Kidney (tissue), 13 donors: ENCODE measurements at regions not wholly inside any gene's neighbourhood (a gene's known extent, or its start where the extent isn't known, plus 50 kb on each side); places are given as distances from the start of the nearest gene placed in this dataset.

Experiments used
- DNase-seq, 5 donors: peaks; one replicate each; pipeline ENCODE4 v3.0.0-alpha.2; 2013 to 2020
- FAIRE-seq: peaks from 2 replicates; lab custom pipeline; 2012; peaks lifted over from hg19 to GRCh38; lab: Jason Lieb, UNC
- H3K27ac ChIP-seq, 2 donors: one replicate each; pipeline ENCODE4 v1.7.0; 2013; ENCODE audit warnings: low read depth in 2 of 2, low read length in 2 of 2, inconsistent platforms in 1 of 2
- H3K27me3 ChIP-seq: one replicate; pipeline ENCODE4 v1.7.1; 2013; ENCODE audit warnings: low read length, inconsistent platforms; ENCODE audit not compliant: control insufficient read depth, insufficient read depth
- H3K36me3 ChIP-seq, 3 donors: one replicate each; pipeline versions ENCODE4 v1.7.0 to v1.7.1; 2013; ENCODE audit warnings: low read length in 3 of 3, control low read depth in 1 of 3, inconsistent platforms in 1 of 3; ENCODE audit not compliant: insufficient read depth in 3 of 3, control insufficient read depth in 2 of 3
- H3K4me1 ChIP-seq, 3 donors: one replicate each; pipeline versions ENCODE4 v1.7.0 to v1.7.1; 2013; ENCODE audit warnings: low read length in 3 of 3, inconsistent platforms in 1 of 3, low read depth in 1 of 3; ENCODE audit not compliant: control insufficient read depth in 2 of 3, insufficient read depth in 2 of 3
- H3K4me3 ChIP-seq, 3 donors: one replicate each; pipeline versions ENCODE4 v1.7.0 to v1.8.1; 2013; ENCODE audit warnings: low read length in 3 of 3, control low read depth in 1 of 3, inconsistent platforms in 1 of 3
- H3K9ac ChIP-seq, 3 donors: one replicate each; pipeline versions ENCODE4 v1.7.0 to v1.7.1; 2013; ENCODE audit warnings: low read length in 3 of 3, control low read depth in 1 of 3, inconsistent platforms in 1 of 3
- H3K9me3 ChIP-seq, 3 donors: one replicate each; pipeline versions ENCODE4 v1.7.0 to v1.7.1; 2013; ENCODE audit warnings: low read length in 3 of 3, control low read depth in 1 of 3, inconsistent platforms in 1 of 3; ENCODE audit not compliant: control insufficient read depth in 2 of 3, insufficient read depth in 1 of 3
- intact Hi-C: fragments of 100-400 bp; cut with DNase I; formaldehyde crosslinking; loops from one replicate; pipeline ENCODE4 v1.11.1; 2022
- TF ChIP-seq, protein P1 (sequence below): IDR thresholded peaks from 3 replicates; pipeline ENCODE4 v1.5.1; 2012; ENCODE audit warnings: mild to moderate bottlenecking, moderate library complexity, borderline replicate concordance; ENCODE audit not compliant: insufficient read depth; ENCODE audit errors: extremely low read depth
- donor health status: control.
- donor health status: control.
- donor health status: control.
- donor health status: control.
- donor health status: control.
- donor health status: DM: yes; HTN: yes; CAD: no.
- donor health status: Normal renal cell carcinoma (clear cell type).

DNA sequence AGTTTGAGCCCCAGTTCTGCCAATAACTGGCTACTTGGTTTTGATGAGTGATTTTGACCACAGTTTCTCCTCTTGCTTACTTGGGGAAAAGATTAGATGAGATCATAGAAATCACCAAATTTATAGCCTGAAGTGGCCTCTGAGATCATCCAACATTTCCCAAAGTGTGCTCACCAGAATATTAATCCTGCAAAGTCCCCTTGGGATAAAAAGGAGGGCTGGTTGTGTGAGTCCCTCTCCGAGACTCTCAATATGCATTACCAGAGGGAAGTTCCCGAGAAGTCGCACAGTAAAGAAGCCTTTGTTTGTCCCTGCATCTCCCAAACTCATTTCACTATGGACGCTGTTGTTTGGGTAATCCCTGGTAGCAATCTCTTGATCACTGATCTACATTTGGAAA lies 88.4 kb upstream of the ADRA1B start:
- no peaks in the 10 kb centered on the region for H3K36me3 ChIP-seq
- no peak overlapping the region for H3K9ac ChIP-seq
- no peak overlapping the region for H3K27ac ChIP-seq
- H3K4me1 ChIP-seq = peaks cover 0 to 4% (median 0%) of the 10 kb centered on the region in 3 donors
- DNase-seq (no peak), FAIRE-seq (no peak)
- H3K4me3 ChIP-seq = no peak overlapping the region
- H3K27me3 ChIP-seq = no peaks in the 10 kb centered on the region
- H3K9me3 ChIP-seq = no peaks in the 10 kb centered on the region
- intact Hi-C loops = no loop called here
- TF ChIP-seq, protein P1, sequence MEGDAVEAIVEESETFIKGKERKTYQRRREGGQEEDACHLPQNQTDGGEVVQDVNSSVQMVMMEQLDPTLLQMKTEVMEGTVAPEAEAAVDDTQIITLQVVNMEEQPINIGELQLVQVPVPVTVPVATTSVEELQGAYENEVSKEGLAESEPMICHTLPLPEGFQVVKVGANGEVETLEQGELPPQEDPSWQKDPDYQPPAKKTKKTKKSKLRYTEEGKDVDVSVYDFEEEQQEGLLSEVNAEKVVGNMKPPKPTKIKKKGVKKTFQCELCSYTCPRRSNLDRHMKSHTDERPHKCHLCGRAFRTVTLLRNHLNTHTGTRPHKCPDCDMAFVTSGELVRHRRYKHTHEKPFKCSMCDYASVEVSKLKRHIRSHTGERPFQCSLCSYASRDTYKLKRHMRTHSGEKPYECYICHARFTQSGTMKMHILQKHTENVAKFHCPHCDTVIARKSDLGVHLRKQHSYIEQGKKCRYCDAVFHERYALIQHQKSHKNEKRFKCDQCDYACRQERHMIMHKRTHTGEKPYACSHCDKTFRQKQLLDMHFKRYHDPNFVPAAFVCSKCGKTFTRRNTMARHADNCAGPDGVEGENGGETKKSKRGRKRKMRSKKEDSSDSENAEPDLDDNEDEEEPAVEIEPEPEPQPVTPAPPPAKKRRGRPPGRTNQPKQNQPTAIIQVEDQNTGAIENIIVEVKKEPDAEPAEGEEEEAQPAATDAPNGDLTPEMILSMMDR = no peak

DNA sequence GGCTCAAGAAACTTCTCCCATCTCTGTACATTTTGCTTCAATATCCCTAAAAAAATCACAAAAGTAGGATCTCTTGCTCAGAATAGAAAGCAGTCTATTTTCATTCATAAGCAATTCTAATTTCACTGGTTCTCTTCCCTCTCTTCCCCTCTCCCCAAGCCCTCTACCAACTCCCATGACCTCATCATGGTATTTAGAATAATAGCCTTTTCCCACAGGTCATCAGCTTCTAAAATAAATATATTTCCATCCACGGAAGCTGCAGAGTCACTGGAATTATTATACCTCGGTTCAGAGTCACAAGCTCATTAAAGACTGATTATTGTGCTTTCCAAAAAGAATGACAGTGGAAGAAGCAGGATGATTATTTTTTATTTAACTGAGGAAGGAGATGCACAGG lies 84.2 kb upstream of the ADRA1B start:
- H3K36me3 ChIP-seq = no peaks in the 10 kb centered on the region
- H3K27ac ChIP-seq = no peak overlapping the region
- no peaks in the 10 kb centered on the region for H3K27me3 ChIP-seq
- H3K4me3 ChIP-seq = no peak overlapping the region
- intact Hi-C loops = no loop called here
- no peaks in the 10 kb centered on the region for H3K9me3 ChIP-seq
- H3K9ac ChIP-seq = no peak overlapping the region
- no peak for DNase-seq
- FAIRE-seq = no peak
- H3K4me1 ChIP-seq = no peaks in the 10 kb centered on the region
- TF ChIP-seq, protein P1 = no peak

DNA sequence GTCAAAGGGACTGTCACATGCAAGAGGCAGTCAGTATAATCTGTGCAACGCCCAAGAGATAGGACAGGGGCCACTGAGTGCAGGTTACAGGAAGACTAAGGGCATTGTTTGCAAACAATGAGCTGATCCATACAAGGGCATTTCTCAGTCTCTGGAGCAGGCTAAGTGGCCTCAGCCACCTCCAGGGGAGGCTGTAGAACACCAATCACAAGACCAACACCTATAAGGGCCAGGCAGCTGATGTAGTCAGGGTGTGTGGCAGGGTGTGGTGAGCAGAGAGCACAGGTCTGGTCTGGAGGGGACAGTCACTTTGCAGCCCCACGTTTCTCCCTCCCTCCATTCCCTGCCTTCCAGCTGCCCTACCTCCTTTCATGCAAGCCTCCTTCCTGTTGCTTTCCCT lies 83.2 kb upstream of the ADRA1B start:
- no peak overlapping the region for H3K4me3 ChIP-seq
- H3K9me3 ChIP-seq = no peaks in the 10 kb centered on the region
- FAIRE-seq (no peak), DNase-seq (no peak)
- H3K4me1 ChIP-seq = no peaks in the 10 kb centered on the region
- intact Hi-C loops = no loop called here
- no peak overlapping the region for H3K27ac ChIP-seq
- TF ChIP-seq, protein P1 = no peak
- H3K36me3 ChIP-seq = no peaks in the 10 kb centered on the region
- H3K9ac ChIP-seq = no peak overlapping the region
- H3K27me3 ChIP-seq = no peaks in the 10 kb centered on the region

DNA sequence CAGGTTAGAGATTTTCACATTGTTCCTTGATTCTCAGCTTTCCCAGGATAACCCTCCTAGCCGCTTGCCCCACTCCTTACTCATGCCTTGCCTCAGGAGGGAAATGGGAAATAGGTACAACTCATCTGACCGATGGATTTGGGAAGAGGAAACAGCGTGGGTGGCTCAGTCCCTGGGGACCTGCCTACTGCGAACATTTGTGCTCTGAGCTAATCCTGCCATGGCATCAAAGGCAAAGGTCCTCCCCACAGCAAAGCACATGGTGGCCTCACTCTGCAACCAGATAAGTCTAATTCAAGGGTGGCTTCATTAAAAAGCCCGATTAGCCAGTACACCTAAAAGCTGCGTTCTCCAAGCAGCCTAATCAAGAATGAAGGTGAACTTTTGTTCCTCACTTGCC lies 82.4 kb upstream of the ADRA1B start:
- FAIRE-seq = no peak
- Histone ChIP-seq H3K4me3 (no peak overlapping the region), H3K9ac (no peak overlapping the region), H3K36me3 (no peaks in the 10 kb centered on the region), H3K27me3 (no peaks in the 10 kb centered on the region), H3K9me3 (no peaks in the 10 kb centered on the region), H3K4me1 (no peaks in the 10 kb centered on the region), H3K27ac (no peak overlapping the region)
- intact Hi-C loops = no loop called here
- TF ChIP-seq, protein P1 = no peak
- no peak for DNase-seq
